Caki2 (cell line): ENCODE measurements at regions not wholly inside any gene's neighbourhood (a gene's known extent, or its start where the extent isn't known, plus 50 kb on each side); places are given as distances from the start of the nearest gene placed in this dataset.

ENCODE experiments used
- DNase-seq: peaks from one replicate; pipeline ENCODE4 v3.0.0-alpha.2; 2015; ENCODE audit warnings: low read depth
- in situ Hi-C: cut with HindIII; loops from 2 replicates; pipeline ENCODE4 v1.10.0; 2016; ENCODE audit warnings: low sequenced_read_pairs, low pct_unique_long_range_greater_than_20kb, mixed read lengths

DNA sequence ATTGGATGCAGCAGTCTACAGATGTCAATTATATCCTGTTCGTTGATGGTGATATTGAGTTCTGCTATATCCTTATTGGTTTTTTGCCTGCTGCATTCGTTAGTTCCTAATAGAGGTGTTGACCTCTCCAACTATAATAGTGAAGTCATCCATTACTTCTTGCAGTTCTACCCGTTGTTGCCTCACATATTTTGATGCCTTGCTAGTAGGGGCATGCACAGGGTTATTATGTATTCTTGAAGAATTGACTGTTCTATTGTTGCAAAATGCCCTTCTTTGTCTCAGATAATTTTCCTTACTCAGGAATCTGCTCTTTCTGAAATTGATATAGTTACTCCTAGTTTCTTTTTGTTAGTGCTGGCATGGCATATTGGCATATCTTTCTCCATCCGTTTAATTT lies 140.1 kb upstream of the INHBA start:
- no peak for DNase-seq
- in situ Hi-C loops = no loop called here

- in situ Hi-C loops = no loop called here
- no peak for DNase-seq
Measured at GRCh38 chr7:41837916-41838315, 135.0 kb upstream of the INHBA start.

DNA sequence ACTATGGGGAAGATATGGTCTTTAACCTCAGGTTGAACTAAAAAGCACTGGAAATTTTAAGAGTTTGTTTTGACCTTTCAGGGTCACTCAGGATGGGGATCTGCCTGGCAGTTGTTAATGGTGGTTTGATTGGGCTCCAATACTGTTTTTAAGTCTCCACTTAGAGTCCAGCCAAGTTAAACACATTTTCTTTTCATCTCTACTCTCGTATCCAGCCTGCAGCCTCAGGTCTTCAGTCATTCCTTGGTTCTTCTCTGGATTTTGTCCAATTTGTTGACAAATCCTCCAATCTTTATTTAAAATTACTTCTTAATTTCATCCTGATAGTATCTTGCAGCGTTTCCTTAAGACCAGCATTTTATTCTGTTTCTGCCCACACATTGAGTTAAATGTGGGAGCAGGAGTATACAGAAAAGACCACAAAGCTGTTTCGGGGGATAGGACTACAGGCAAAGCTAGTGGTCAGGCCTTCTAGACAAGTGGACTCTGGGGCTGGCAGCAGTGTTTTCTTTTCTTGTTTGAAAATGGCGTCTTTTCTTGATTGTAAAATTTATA lies 133.2 kb upstream of the INHBA start:
- in situ Hi-C loops = no loop called here
- no peak for DNase-seq

GRCh38 chr7:41834805-41835694 lies 132.2 kb upstream of the INHBA start:
- in situ Hi-C loops = no loop called here
- no peak for DNase-seq

DNA sequence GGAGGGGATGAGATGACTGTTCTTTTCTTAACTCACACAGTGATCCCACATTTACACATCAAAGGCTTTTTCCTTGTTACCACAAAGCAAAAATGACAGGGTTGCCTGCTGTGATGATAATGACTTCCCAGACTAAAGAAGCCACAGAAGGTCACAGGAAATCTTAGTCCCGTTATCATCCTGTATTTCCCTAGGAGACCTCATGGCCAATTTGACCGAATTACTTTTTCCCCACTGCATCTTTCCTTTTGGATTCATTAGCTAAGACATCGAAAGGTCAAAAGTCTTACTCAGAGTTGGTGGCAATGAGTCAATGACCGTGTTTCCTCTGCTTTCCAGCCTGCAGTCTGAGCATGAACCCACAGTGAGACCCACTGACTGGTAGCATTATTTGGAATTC lies 130.1 kb upstream of the INHBA start:
- in situ Hi-C loops = no loop called here
- no peak for DNase-seq

DNA sequence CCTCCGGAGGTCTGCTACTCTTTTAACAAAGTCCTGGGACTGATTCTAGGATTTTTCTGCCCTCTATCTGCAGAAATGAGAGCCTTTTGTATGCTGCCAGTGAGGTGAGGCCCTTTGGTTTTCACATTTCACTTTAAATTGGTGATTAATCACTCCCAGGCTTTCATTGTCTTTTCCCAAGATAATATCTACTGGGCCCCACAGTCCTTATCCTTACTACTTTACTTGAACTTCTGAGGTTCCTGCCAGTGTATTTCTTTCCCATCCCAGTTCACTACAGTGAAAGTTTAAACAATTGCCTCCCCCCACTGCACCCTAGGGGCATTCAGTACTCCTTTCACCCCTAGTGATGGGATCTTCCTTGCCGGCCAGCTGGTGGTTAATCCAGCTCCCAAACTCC lies 127.4 kb upstream of the INHBA start:
- no peak for DNase-seq
- in situ Hi-C loops = no loop called here

GRCh38 chr7:41828911-41829310 lies 126.0 kb upstream of the INHBA start:
- in situ Hi-C loops = no loop called here

DNA sequence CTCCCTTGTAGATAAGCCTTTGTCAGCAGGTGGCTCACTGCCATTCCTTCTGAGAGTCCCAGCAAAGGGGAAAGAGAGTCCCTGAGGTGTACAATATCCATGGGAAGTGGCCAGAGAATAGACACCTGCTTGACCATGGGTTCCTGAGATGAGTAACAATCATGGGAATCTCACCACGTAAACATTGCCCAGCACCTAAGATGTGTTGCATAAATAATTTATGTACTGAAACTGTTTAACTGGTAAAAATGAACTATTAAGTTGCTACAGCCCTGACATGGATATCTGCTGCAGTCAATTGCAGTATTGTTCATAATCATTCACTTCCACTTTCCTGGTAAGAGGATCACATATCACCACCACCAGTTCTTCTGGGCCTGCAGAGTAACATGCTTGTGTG lies 123.8 kb upstream of the INHBA start:
- no peak for DNase-seq
- in situ Hi-C loops = no loop called here

More at GRCh38 chr7:41828911-41829310, 126.0 kb upstream of the INHBA start:
- no peak for DNase-seq

DNA sequence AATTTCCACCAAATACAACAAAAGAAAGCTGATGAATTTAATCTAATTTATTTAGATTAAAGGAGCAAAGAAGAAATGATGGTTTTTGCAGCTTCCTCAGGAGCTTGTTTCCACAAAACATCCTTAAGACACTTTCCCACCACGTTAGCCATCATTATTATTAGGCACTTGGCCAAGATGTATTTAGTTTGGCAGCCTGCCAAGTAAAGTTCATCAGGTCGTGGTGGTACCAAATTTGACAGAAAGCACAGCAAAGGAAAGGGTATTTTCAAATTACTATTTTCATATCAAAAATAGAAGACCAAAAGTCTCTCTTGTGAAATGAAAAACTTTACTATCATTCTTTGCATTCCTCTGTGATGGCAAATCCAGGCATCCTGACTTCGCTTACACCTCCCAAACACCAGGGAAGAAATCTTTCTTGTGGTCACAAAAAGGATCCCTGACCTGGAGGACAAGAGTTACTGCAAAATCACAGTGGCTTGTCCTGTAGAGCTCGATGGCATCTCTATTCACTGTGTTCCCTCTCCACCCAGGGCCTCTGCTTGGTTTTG lies 123.1 kb upstream of the INHBA start:
- in situ Hi-C loops = no loop called here
- peak; percentile 48 for DNase-seq

DNA sequence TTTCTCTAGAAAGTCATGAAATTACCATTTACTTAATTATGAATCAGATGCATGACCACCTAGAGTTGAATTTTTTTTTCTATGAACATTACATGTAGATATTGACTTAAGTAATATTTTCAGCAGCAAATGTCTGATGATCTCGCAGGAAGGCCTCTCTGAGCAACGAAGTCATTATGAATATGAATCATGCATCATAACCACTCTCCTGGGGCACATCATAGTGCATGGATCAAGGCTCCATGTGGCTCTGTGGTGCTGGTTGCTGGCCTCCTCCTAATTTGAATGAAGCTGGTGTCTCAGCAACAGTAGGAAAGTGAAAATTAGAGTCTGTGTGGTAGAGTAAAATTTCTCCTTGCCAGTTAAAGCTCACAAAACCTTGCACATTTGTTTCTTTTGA lies 121.4 kb upstream of the INHBA start:
- no peak for DNase-seq
- in situ Hi-C loops = no loop called here

- in situ Hi-C loops = no loop called here
- no peak for DNase-seq
Measured at GRCh38 chr7:41822259-41822817, 119.4 kb upstream of the INHBA start.

DNA sequence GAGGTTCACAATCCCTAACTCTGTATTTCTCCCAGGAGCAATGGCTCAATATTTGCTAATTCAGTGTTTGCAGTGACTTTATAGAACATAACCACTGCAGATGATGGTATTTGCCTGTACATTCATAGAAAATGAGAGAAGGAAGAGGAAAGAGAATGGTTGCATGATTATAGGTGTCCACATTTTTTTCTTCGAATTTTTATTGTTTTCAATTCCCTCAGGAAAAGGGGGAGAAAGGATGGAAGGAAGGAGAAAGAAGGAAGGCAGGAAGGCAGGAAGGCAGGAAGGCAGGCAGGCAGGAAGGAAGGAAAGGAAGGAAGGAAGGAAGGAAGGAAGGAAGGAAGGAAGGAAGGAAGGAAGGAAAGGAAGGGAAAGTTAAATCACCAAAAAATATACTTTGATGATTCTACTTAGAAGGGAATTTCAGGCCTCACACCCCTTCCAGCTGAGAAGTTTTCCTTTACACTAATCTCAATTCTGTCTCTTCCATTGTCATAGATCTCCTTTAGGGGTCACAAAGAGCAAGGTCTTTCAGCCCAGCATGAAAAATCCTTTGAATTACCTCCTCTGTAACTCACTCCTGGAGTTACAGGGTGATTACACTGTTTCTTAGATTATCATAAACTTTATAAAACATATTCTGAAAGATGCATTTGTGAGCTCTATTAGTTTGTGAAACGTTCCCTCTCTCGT lies 118.8 kb upstream of the INHBA start:
- no peak for DNase-seq
- in situ Hi-C loops = no loop called here

- no peak for DNase-seq
- in situ Hi-C loops = no loop called here
Measured at GRCh38 chr7:41820111-41820671, 117.3 kb upstream of the INHBA start.

GRCh38 chr7:41819645-41820044 lies 116.8 kb upstream of the INHBA start:
- no peak for DNase-seq
- in situ Hi-C loops = no loop called here

- no peak for DNase-seq
- in situ Hi-C loops = no loop called here
Measured at GRCh38 chr7:41818765-41819398, 116.0 kb upstream of the INHBA start.

DNA sequence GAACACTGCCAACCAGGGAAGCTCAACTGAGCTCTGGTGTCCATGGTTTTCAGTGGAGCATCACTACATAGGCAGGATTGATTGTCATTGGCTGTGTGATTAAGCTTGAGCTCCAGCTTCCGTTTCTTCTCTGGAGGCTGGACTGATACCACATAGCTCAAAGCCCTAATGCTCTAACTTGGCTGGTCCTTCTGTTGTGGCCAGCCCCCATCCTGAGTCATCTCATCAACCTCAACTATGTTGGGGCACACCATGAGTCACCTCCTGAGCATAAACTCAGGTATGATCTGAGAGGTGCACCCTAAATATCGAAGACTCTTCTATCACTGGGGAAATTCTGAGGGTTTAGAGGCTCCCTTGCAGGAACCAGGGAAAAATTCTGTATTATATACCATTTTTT lies 114.5 kb upstream of the INHBA start:
- no peak for DNase-seq
- in situ Hi-C loops = no loop called here

DNA sequence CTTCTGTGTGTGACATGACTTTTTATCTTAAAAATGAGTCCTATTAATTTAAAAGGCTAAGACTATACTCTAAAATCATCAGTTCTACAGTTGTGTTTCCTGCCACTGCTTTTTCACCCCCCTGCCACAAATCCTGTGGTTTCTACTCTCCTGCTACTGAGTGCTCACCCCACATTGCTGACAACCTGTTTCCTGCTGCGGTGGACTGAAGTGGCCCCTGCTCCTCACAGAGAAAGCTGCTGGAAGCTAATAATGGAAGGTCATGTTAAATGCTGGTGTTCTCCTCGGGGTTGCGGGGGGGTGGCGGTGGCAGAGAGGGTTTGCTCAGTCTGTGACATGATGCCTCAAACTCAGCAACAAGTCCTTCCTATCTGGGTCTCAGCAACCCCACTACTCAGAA lies 113.2 kb upstream of the INHBA start:
- DNase-seq = no peak
- in situ Hi-C loops = no loop called here

GRCh38 chr7:41814888-41815287 lies 112.0 kb upstream of the INHBA start:
- no peak for DNase-seq
- in situ Hi-C loops = no loop called here
